ENCODE measurements at regions not wholly inside any gene's neighbourhood (a gene's known extent, or its start where the extent isn't known, plus 50 kb on each side); places are given as distances from the start of the nearest gene placed in this dataset.

GRCh38 chr10:130967161-130967560 lies 344.4 kb downstream of the TCERG1L start:
- in situ Hi-C loops (cut with MboI) = no loop called here
- no peaks in the 10 kb centered on the region for H3K9me3 ChIP-seq (ENCODE audit: low read depth)
- no peak for TF ChIP-seq EZH2 (IDR thresholded peaks at IDR 0.05; ENCODE audit: insufficient read depth, poor library complexity, severe bottlenecking)
- TF ChIP-seq EZH2phosphoT487 (IDR thresholded peaks at IDR 0.05; ENCODE audit: insufficient read depth, low read depth) = no peak

DNA sequence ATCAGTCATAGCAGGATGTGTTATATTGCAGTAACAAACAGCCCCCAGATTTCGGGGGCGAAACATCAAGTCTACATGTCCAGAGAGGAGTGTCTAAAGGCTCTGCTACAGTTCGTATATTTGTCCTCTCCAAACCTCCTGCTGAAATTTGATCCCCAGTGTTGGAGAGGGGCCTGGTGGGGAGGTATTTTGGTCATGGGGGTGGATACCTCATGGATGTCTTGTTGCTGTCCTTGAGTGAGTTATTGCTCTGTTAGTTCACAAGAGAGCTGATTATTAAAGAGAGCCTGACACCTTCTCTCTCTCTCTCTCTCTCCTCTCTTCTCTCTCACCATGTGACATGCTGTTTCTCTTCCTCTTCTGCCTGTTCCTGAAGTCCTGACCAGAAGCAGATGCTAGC lies 343.7 kb downstream of the TCERG1L start:
- H3K9ac ChIP-seq = no peak overlapping the region
- in situ Hi-C loops (cut with MboI) = no loop called here
- H2AFZ ChIP-seq = no peak overlapping the region
- H4K20me1 ChIP-seq (ENCODE audit: insufficient read depth) = no peaks in the 10 kb centered on the region
- no peaks in the 10 kb centered on the region for H3F3A ChIP-seq (ENCODE audit: insufficient read depth)
- H3K9me3 ChIP-seq (ENCODE audit: low read depth) = no peaks in the 10 kb centered on the region
- H3K4me2 ChIP-seq (ENCODE audit: unreplicated experiment) = no peak overlapping the region
- WGBS, 2 experiments (ENCODE audit: low coverage in 1 of 2, low lambda C conversion rate in 2 of 2, missing lambda C conversion rate in 2 of 2) = 2 to 4% methylated on average over 3 of the region's 3 CpGs
- DNase-seq = no peak
- H3K79me2 ChIP-seq (ENCODE audit: insufficient read depth) = no peaks in the 10 kb centered on the region
- H3K4me1 ChIP-seq (ENCODE audit: insufficient read depth) = no peaks in the 10 kb centered on the region
- no peaks in the 10 kb centered on the region for H3K9me2 ChIP-seq (ENCODE audit: insufficient read depth)
- TF ChIP-seq EZH2phosphoT487 (IDR thresholded peaks at IDR 0.05; ENCODE audit: insufficient read depth, low read depth) (no peak), EZH2 (IDR thresholded peaks at IDR 0.05; ENCODE audit: insufficient read depth, poor library complexity, severe bottlenecking) (no peak)
- H3K27me3 ChIP-seq (replicated peaks; ENCODE audit: insufficient read depth) = no peaks in the 10 kb centered on the region
- no peaks in the 10 kb centered on the region for H3K36me3 ChIP-seq (ENCODE audit: low read depth)
- no peak overlapping the region for H3K27ac ChIP-seq
- H3K4me3 ChIP-seq = no peak overlapping the region

More at GRCh38 chr10:130967161-130967560, 344.4 kb downstream of the TCERG1L start:
- Histone ChIP-seq H3K4me1 (ENCODE audit: insufficient read depth) (no peaks in the 10 kb centered on the region), H3K79me2 (ENCODE audit: insufficient read depth) (no peaks in the 10 kb centered on the region), H3K9me2 (ENCODE audit: insufficient read depth) (no peaks in the 10 kb centered on the region), H4K20me1 (ENCODE audit: insufficient read depth) (no peaks in the 10 kb centered on the region), H3K4me2 (ENCODE audit: unreplicated experiment) (no peak overlapping the region), H3K36me3 (ENCODE audit: low read depth) (no peaks in the 10 kb centered on the region), H3K27me3 (replicated peaks; ENCODE audit: insufficient read depth) (no peaks in the 10 kb centered on the region), H3K4me3 (no peak overlapping the region), H3K9ac (no peak overlapping the region), H3F3A (ENCODE audit: insufficient read depth) (no peaks in the 10 kb centered on the region), H2AFZ (no peak overlapping the region), H3K27ac (no peak overlapping the region)
- whole genome bisulfite sequencing, 2 experiments (ENCODE audit: low coverage in 1 of 2, low lambda C conversion rate in 2 of 2, missing lambda C conversion rate in 2 of 2) = 22 to 30% methylated on average over 5 of the region's 5 CpGs
- no peak for DNase-seq

DNA sequence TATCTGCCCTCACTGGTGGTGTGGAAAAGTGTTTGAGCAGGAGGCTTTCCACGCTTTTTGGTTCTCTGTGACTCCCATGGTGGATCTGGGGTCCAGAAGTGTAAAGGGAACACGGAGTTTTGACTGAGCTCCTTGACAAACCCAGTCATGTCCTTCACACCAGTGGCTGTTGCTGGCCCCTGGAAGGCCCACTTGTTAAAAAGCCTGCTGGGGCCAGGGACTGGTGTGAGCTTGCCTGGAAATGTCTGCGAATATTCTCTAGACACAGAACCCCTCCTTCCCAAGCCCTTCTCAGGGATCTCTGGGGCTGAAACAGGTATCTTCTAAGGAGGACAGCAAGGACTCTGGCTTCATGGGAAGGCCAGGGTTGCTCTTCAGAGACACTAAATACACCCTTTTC lies 343.0 kb downstream of the TCERG1L start:
- in situ Hi-C loops (cut with MboI) = no loop called here
- no peaks in the 10 kb centered on the region for H3K9me3 ChIP-seq (ENCODE audit: low read depth)
- no peaks in the 10 kb centered on the region for H3K4me1 ChIP-seq (ENCODE audit: insufficient read depth)
- no peak overlapping the region for H3K27ac ChIP-seq
- H3K9me2 ChIP-seq (ENCODE audit: insufficient read depth) = no peaks in the 10 kb centered on the region
- 7 to 15% methylated on average over 3 of the region's 3 CpGs for WGBS, 2 experiments (ENCODE audit: low coverage in 1 of 2, low lambda C conversion rate in 2 of 2, missing lambda C conversion rate in 2 of 2)
- H2AFZ ChIP-seq = no peak overlapping the region
- H3K4me2 ChIP-seq (ENCODE audit: unreplicated experiment) = no peak overlapping the region
- DNase-seq = no peak
- no peaks in the 10 kb centered on the region for H3K36me3 ChIP-seq (ENCODE audit: low read depth)
- H3K27me3 ChIP-seq (replicated peaks; ENCODE audit: insufficient read depth) = no peaks in the 10 kb centered on the region
- no peaks in the 10 kb centered on the region for H3K79me2 ChIP-seq (ENCODE audit: insufficient read depth)
- TF ChIP-seq EZH2 (IDR thresholded peaks at IDR 0.05; ENCODE audit: insufficient read depth, poor library complexity, severe bottlenecking) = no peak
- no peak for TF ChIP-seq EZH2phosphoT487 (IDR thresholded peaks at IDR 0.05; ENCODE audit: insufficient read depth, low read depth)
- H3K9ac ChIP-seq = no peak overlapping the region
- H3F3A ChIP-seq (ENCODE audit: insufficient read depth) = no peaks in the 10 kb centered on the region
- H3K4me3 ChIP-seq = no peak overlapping the region
- no peaks in the 10 kb centered on the region for H4K20me1 ChIP-seq (ENCODE audit: insufficient read depth)

DNA sequence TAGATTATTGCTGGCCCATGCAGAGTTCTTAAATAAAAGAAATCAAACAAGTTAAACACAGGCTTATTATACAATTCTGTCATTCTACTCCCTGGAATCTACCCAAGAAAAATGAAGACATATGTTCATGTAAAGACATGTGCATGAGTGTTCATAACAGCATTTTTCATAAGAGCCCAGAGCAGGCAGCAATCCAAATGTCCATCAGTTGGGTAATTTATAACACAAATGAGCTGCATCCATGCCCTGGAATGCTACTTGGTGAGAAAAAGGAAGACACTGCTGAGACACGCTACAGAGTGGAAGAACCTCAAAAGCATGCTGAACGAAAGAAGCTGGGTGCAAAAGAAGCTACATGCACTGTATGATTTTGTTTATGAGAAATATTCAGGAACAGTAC lies 342.6 kb downstream of the TCERG1L start:
- H3K9me2 ChIP-seq (ENCODE audit: insufficient read depth) = no peaks in the 10 kb centered on the region
- no peak overlapping the region for H3K9ac ChIP-seq
- WGBS, 2 experiments (ENCODE audit: low coverage in 1 of 2, low lambda C conversion rate in 2 of 2, missing lambda C conversion rate in 2 of 2) = 0 to 3% methylated on average over 2 of the region's 2 CpGs

DNA sequence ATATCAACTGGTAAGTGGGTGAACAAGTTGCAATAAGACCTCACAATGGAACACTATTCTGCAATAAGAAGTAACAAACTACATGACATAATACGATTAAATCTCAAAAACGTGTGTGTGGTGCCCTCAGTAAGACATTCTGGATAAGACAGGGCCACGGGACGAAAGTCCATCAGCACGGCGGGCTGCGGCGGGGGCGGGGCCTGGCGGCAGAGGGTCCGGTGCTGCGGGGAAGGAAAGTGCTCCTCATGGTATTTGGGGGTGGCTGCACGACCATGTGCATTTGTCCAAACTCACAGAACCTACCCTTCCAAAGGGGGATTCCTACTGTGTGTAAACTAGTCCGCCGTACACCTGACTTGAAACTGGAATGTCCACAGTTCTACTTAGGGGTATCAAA lies 341.8 kb downstream of the TCERG1L start:
- Histone ChIP-seq H3K27ac (no peak overlapping the region), H4K20me1 (ENCODE audit: insufficient read depth) (no peaks in the 10 kb centered on the region), H3K9me2 (ENCODE audit: insufficient read depth) (no peaks in the 10 kb centered on the region), H3K9ac (no peak overlapping the region), H3K4me3 (no peak overlapping the region), H3K4me1 (ENCODE audit: insufficient read depth) (no peaks in the 10 kb centered on the region), H3K79me2 (ENCODE audit: insufficient read depth) (no peaks in the 10 kb centered on the region), H3K4me2 (ENCODE audit: unreplicated experiment) (no peak overlapping the region), H3F3A (ENCODE audit: insufficient read depth) (no peaks in the 10 kb centered on the region), H3K9me3 (ENCODE audit: low read depth) (no peaks in the 10 kb centered on the region), H2AFZ (no peak overlapping the region), H3K36me3 (ENCODE audit: low read depth) (no peaks in the 10 kb centered on the region), H3K27me3 (replicated peaks; ENCODE audit: insufficient read depth) (no peaks in the 10 kb centered on the region)
- TF ChIP-seq EZH2phosphoT487 (IDR thresholded peaks at IDR 0.05; ENCODE audit: insufficient read depth, low read depth) (no peak), EZH2 (IDR thresholded peaks at IDR 0.05; ENCODE audit: insufficient read depth, poor library complexity, severe bottlenecking) (no peak)
- no peak for DNase-seq
- in situ Hi-C loops (cut with MboI) = no loop called here
- 51 to 57% methylated on average over 13 to 15 of the region's 15 CpGs for WGBS, 2 experiments (ENCODE audit: low coverage in 1 of 2, low lambda C conversion rate in 2 of 2, missing lambda C conversion rate in 2 of 2)

More for the DNA sequence above, 342.6 kb downstream of the TCERG1L start:
- Histone ChIP-seq H3K9me3 (ENCODE audit: low read depth) (no peaks in the 10 kb centered on the region), H2AFZ (no peak overlapping the region), H3K4me3 (no peak overlapping the region), H3F3A (ENCODE audit: insufficient read depth) (no peaks in the 10 kb centered on the region), H3K4me2 (ENCODE audit: unreplicated experiment) (no peak overlapping the region), H4K20me1 (ENCODE audit: insufficient read depth) (no peaks in the 10 kb centered on the region), H3K4me1 (ENCODE audit: insufficient read depth) (no peaks in the 10 kb centered on the region), H3K27ac (no peak overlapping the region), H3K27me3 (replicated peaks; ENCODE audit: insufficient read depth) (no peaks in the 10 kb centered on the region), H3K79me2 (ENCODE audit: insufficient read depth) (no peaks in the 10 kb centered on the region), H3K36me3 (ENCODE audit: low read depth) (no peaks in the 10 kb centered on the region)
- TF ChIP-seq EZH2 (IDR thresholded peaks at IDR 0.05; ENCODE audit: insufficient read depth, poor library complexity, severe bottlenecking) = no peak
- no peak for TF ChIP-seq EZH2phosphoT487 (IDR thresholded peaks at IDR 0.05; ENCODE audit: insufficient read depth, low read depth)
- DNase-seq = no peak
- in situ Hi-C loops (cut with MboI) = no loop called here

All from GM23248 (cell line).